Endothelial cell of umbilical vein (primary cell): ENCODE measurements at regions not wholly inside any gene's neighbourhood (a gene's known extent, or its start where the extent isn't known, plus 50 kb on each side); places are given as distances from the start of the nearest gene placed in this dataset.

Experiments
- BruUV-seq: library from RNA; stranded (reverse); fragments of 400-500 nt; replicated peaks from 2 replicates; lab custom pipeline; 2021; lab: Mats Ljungman, UMichigan
- CTCF ChIA-PET: fragments of 300-600, 350-600 bp; sonication (Branson Sonifier 250); formaldehyde crosslinking; loops from one replicate; lab custom pipeline; 2021; ENCODE audit warnings: antibody characterized with exemption, inconsistent platforms; lab: Charles Lee
- POLR2A ChIA-PET: fragments of 300-600, 350-600 bp; sonication (Branson Sonifier 250); formaldehyde crosslinking; loops from one replicate; lab custom pipeline; 2021; ENCODE audit warnings: antibody characterized with exemption, inconsistent platforms; lab: Charles Lee
- DNase-seq: peaks from one replicate; pipeline ENCODE4 v3.0.0-alpha.2; 2011; ENCODE audit warnings: low read depth, low spot score
- FAIRE-seq: peaks from 2 replicates; lab custom pipeline; 2011; peaks lifted over from hg19 to GRCh38; lab: Jason Lieb, UNC
- H2AFZ ChIP-seq: 2 replicates; pipeline ENCODE4 v1.6.0; 2012; ENCODE audit warnings: low read depth, low read length, control low read depth, inconsistent platforms
- H3K27ac ChIP-seq: 2 replicates; pipeline ENCODE4 v1.5.1; 2011; ENCODE audit warnings: low read depth, mild to moderate bottlenecking, control low read depth, low read length, moderate library complexity; ENCODE audit not compliant: insufficient read depth
- H3K27me3 ChIP-seq, 2 experiments: 2 replicates each; pipeline versions ENCODE4 v1.6.0 to v1.6.1; 2011; ENCODE audit warnings: low read length in 2 of 2, mixed read lengths in 1 of 2; ENCODE audit not compliant: control insufficient read depth in 2 of 2, insufficient read depth in 2 of 2
- H3K36me3 ChIP-seq, 2 experiments: 2 replicates in 1 of 2; 3 replicates in 1 of 2; pipeline ENCODE4 v1.5.1; 2011; ENCODE audit warnings: low read length in 2 of 2, mild to moderate bottlenecking in 1 of 2, moderate library complexity in 1 of 2; ENCODE audit not compliant: control insufficient read depth in 2 of 2, insufficient read depth in 2 of 2; ENCODE audit errors: extremely low read depth in 1 of 2
- H3K4me1 ChIP-seq: 3 replicates; pipeline ENCODE4 v1.5.1; 2011; ENCODE audit warnings: mild to moderate bottlenecking, low read length; ENCODE audit not compliant: control insufficient read depth, insufficient read depth; ENCODE audit errors: extremely low read depth
- H3K4me2 ChIP-seq: 2 replicates; pipeline ENCODE4 v1.6.1; 2011; ENCODE audit warnings: low read length, control low read depth, mixed read lengths; ENCODE audit not compliant: insufficient read depth
- H3K4me3 ChIP-seq, 3 experiments: fragments of 200-600 bp in 1 of 3; sonication (generic), shearing (Covaris generic) in 1 of 3; replicated peaks in 1 of 3; 2 replicates each; pipeline ENCODE4 v1.5.1; 2011 to 2016; ENCODE audit warnings: control low read depth in 3 of 3, low read length in 3 of 3, mild to moderate bottlenecking in 2 of 3, inconsistent platforms in 1 of 3, low read depth in 1 of 3, moderate library complexity in 1 of 3; ENCODE audit not compliant: insufficient read depth in 1 of 3
- H3K79me2 ChIP-seq: 2 replicates; pipeline ENCODE4 v1.6.0; 2012; ENCODE audit warnings: low read length, inconsistent platforms; ENCODE audit not compliant: control insufficient read depth, insufficient read depth
- H3K9ac ChIP-seq: replicated peaks from 2 replicates; pipeline ENCODE3; 2011; ENCODE audit warnings: low read length, control low read depth; ENCODE audit not compliant: insufficient read depth; ENCODE audit errors: extremely low read depth
- H3K9me1 ChIP-seq: replicated peaks from 3 replicates; pipeline ENCODE4 v1.6.0; 2011; ENCODE audit warnings: mild to moderate bottlenecking, low read length; ENCODE audit not compliant: control insufficient read depth, insufficient read depth; ENCODE audit errors: extremely low read depth
- H3K9me3 ChIP-seq: replicated peaks from 2 replicates; pipeline ENCODE4 v1.5.1; 2012; ENCODE audit warnings: low read length, inconsistent platforms; ENCODE audit not compliant: control insufficient read depth, insufficient read depth
- H4K20me1 ChIP-seq: replicated peaks from 2 replicates; pipeline ENCODE3; 2011; ENCODE audit warnings: mild to moderate bottlenecking, low read length; ENCODE audit not compliant: control insufficient read depth, insufficient read depth; ENCODE audit errors: extremely low read depth
- CTCF ChIP-seq, 2 donors: IDR thresholded peaks; 1 replicate in 1 of 2; 2 replicates in 1 of 2; pipeline ENCODE4 v1.5.1; 2011; ENCODE audit warnings: low read length in 2 of 2, mild to moderate bottlenecking in 2 of 2, moderate library complexity in 2 of 2, control low read depth in 1 of 2, inconsistent platforms in 1 of 2, low read depth in 1 of 2; ENCODE audit not compliant: insufficient read depth in 1 of 2; ENCODE audit errors: extremely low read depth in 1 of 2
- FOS ChIP-seq: IDR thresholded peaks from 2 replicates; pipeline ENCODE4 v1.6.1; 2011; ENCODE audit warnings: mild to moderate bottlenecking, low read length, moderate library complexity, borderline replicate concordance; ENCODE audit not compliant: insufficient read depth
- GATA2 ChIP-seq: IDR thresholded peaks from 2 replicates; pipeline ENCODE4 v1.7.0; 2011; ENCODE audit warnings: low read depth, mild to moderate bottlenecking, moderate library complexity, mixed read lengths, low read length; ENCODE audit not compliant: insufficient read length, insufficient read depth
- JUN ChIP-seq: IDR thresholded peaks from 2 replicates; pipeline ENCODE4 v1.6.1; 2011; ENCODE audit warnings: borderline replicate concordance, low read depth; ENCODE audit not compliant: insufficient read length, insufficient read depth
- MYC ChIP-seq: IDR thresholded peaks from one replicate; pipeline ENCODE4 v1.6.1; 2011; ENCODE audit warnings: mild to moderate bottlenecking, low read depth, low read length
- POLR2A ChIP-seq: IDR thresholded peaks from 2 replicates; pipeline ENCODE4 v1.6.1; 2012; ENCODE audit warnings: low read depth, mild to moderate bottlenecking, control low read depth, low read length
- POLR2AphosphoS5 ChIP-seq: IDR thresholded peaks from 2 replicates; pipeline ENCODE4 v1.6.1; 2012; ENCODE audit warnings: low read depth, mild to moderate bottlenecking, control low read depth, low read length, moderate library complexity; ENCODE audit not compliant: insufficient read depth
- dilution Hi-C: fragments of 300-500 bp; cut with MboI; formaldehyde crosslinking; loops from one replicate; pipeline ENCODE4 v1.15.0; 2019; ENCODE audit warnings: low sequenced_read_pairs; ENCODE audit not compliant: extremely low pct_ligation_motif_present
- intact Hi-C: fragments of 100-400 bp; cut with micrococcal nuclease; formaldehyde crosslinking; loops from one replicate; pipeline ENCODE4 v1.10.0; 2022

GRCh38 chr3:194817936-194818335 lies 132.3 kb downstream of the FAM43A start:
- dilution Hi-C loops (no loop called here), intact Hi-C loops (no loop called here)
- Histone ChIP-seq H3K4me3 (no peak overlapping the region), H3K36me3 (no peaks in the 10 kb centered on the region), H3K27me3 (no peaks in the 10 kb centered on the region), H3K27ac (no peak overlapping the region), H3K4me1 (no peaks in the 10 kb centered on the region), H3K9me3 (no peaks in the 10 kb centered on the region), H3K79me2 (no peaks in the 10 kb centered on the region), H3K9me1 (no peaks in the 10 kb centered on the region), H3K4me2 (no peak overlapping the region), H3K9ac (no peak overlapping the region), H2AFZ (no peak overlapping the region), H4K20me1 (no peaks in the 10 kb centered on the region)
- DNase-seq (no peak), FAIRE-seq (no peak)
- TF ChIP-seq JUN (no peak), MYC (no peak), FOS (no peak), CTCF (IDR thresholded peaks at IDR 0.05; ENCODE audit: extremely low read depth in 1 of 2, insufficient read depth in 1 of 2, low read depth in 1 of 2, low read length in 2 of 2) (no peak), POLR2AphosphoS5 (no peak), GATA2 (no peak)
- BruUV-seq = no TSS peak
- CTCF ChIA-PET = no interaction called here
- POLR2A ChIA-PET = no interaction called here

DNA sequence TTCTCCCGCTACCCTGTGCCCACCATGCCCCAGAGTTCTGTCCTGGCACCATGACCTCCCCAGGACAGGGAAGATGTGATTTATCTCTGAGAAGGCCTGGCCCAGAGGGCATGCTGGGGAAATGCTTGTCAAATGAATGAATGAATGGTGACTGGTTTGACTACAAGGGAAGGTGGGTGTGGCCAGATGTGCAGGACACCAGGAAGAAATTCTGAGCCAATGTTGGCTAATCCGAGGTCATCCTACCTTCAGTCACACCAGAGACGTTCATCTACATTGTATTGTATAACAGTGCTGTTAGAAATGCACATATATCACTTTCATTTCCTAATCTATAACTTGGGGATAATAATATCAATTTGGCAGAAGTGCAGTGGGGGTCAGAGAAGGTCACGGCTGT lies 138.4 kb downstream of the FAM43A start:
- no peaks in the 10 kb centered on the region for H3K79me2 ChIP-seq
- FAIRE-seq = no peak

More for the DNA sequence above, 138.4 kb downstream of the FAM43A start:
- H2AFZ ChIP-seq = no peak overlapping the region
- no peak for DNase-seq
- H3K27ac ChIP-seq = no peak overlapping the region
- H3K4me1 ChIP-seq = no peaks in the 10 kb centered on the region
- intact Hi-C loops (loop anchor here (10.0 kb wide), 1 partner anchor 1759 kb away; no protein-coding TSS in a partner anchor), dilution Hi-C loops (no loop called here)
- no peaks in the 10 kb centered on the region for H4K20me1 ChIP-seq
- TF ChIP-seq POLR2A = no peak
- H3K4me2 ChIP-seq = no peak overlapping the region
- no peaks in the 10 kb centered on the region for H3K9me1 ChIP-seq
- POLR2A ChIA-PET = no interaction called here
- H3K9ac ChIP-seq = no peak overlapping the region
- no peaks in the 10 kb centered on the region for H3K36me3 ChIP-seq
- no peaks in the 10 kb centered on the region for H3K27me3 ChIP-seq
- BruUV-seq = no TSS peak
- H3K4me3 ChIP-seq = no peak overlapping the region
- CTCF ChIA-PET = no interaction called here
- no peaks in the 10 kb centered on the region for H3K9me3 ChIP-seq
